CD8-positive, alpha-beta memory T cell (primary cell): ENCODE measurements at regions not wholly inside any gene's neighbourhood (a gene's known extent, or its start where the extent isn't known, plus 50 kb on each side); places are given as distances from the start of the nearest gene placed in this dataset.

Experiments
- CTCF ChIA-PET: fragments of 350-600 bp; sonication (Branson Sonifier 250); formaldehyde crosslinking; loops from one replicate; lab custom pipeline; 2021; ENCODE audit warnings: antibody characterized with exemption; lab: Charles Lee
- POLR2A ChIA-PET: fragments of 350-600 bp; sonication (Branson Sonifier 250); formaldehyde crosslinking; loops from one replicate; lab custom pipeline; 2021; ENCODE audit warnings: antibody characterized with exemption; lab: Charles Lee
- DNase-seq, 5 donors: peaks; one replicate each; pipeline versions ENCODE4 v3.0.0 to v3.0.0-alpha.2; 2020 to 2022; ENCODE audit warnings: mixed read lengths in 1 of 5
- H3K27ac ChIP-seq: one replicate; pipeline ENCODE4 v1.7.0; 2013; ENCODE audit warnings: low read depth, mild to moderate bottlenecking, low read length, moderate library complexity
- H3K27me3 ChIP-seq: 2 replicates; pipeline ENCODE4 v1.7.0; 2013; ENCODE audit warnings: low read length, mild to moderate bottlenecking; ENCODE audit not compliant: insufficient read depth, poor library complexity, severe bottlenecking
- H3K36me3 ChIP-seq: 2 replicates; pipeline ENCODE4 v1.7.0; 2013; ENCODE audit warnings: mild to moderate bottlenecking, low read length, moderate library complexity; ENCODE audit not compliant: insufficient read depth
- H3K4me1 ChIP-seq: 2 replicates; pipeline ENCODE4 v1.7.0; 2013; ENCODE audit warnings: mild to moderate bottlenecking, low read length, moderate library complexity; ENCODE audit not compliant: insufficient read depth
- H3K4me3 ChIP-seq: 2 replicates; pipeline ENCODE4 v1.7.0; 2013; ENCODE audit warnings: mild to moderate bottlenecking, low read length
- H3K9me3 ChIP-seq: 2 replicates; pipeline ENCODE4 v1.7.0; 2013; ENCODE audit warnings: mild to moderate bottlenecking, low read length
- H3K27ac Mint-ChIP-seq, 8 donors: one replicate each; pipeline ENCODE4 v1.8.0; 2020 to 2021; ENCODE audit warnings: mixed read lengths in 8 of 8, mild to moderate bottlenecking in 6 of 8, inconsistent platforms in 3 of 8, moderate library complexity in 3 of 8
- H3K27me3 Mint-ChIP-seq, 2 donors: one replicate each; pipeline ENCODE4 v1.8.0; 2020 to 2021; ENCODE audit warnings: mixed read lengths in 2 of 2, mild to moderate bottlenecking in 1 of 2, moderate library complexity in 1 of 2
- H3K36me3 Mint-ChIP-seq, 3 donors: one replicate each; pipeline ENCODE4 v1.8.0; 2020 to 2021; ENCODE audit warnings: mixed read lengths in 3 of 3, inconsistent platforms in 1 of 3, mild to moderate bottlenecking in 1 of 3
- H3K4me1 Mint-ChIP-seq, 3 donors: one replicate each; pipeline ENCODE4 v1.8.0; 2020 to 2021; ENCODE audit warnings: mixed read lengths in 3 of 3, inconsistent platforms in 1 of 3, mild to moderate bottlenecking in 1 of 3
- H3K4me3 Mint-ChIP-seq, 7 donors: one replicate each; pipeline ENCODE4 v1.8.0; 2020 to 2021; ENCODE audit warnings: mixed read lengths in 7 of 7, mild to moderate bottlenecking in 6 of 7, moderate library complexity in 4 of 7, inconsistent platforms in 2 of 7
- H3K9me3 Mint-ChIP-seq, 5 donors: one replicate each; pipeline ENCODE4 v1.8.0; 2020 to 2022; ENCODE audit warnings: mixed read lengths in 5 of 5, mild to moderate bottlenecking in 3 of 5, moderate library complexity in 2 of 5, inconsistent platforms in 1 of 5

GRCh38 chr1:38179483-38179882, 132.9 kb upstream of the POU3F1 start:
- Mint-ChIP-seq H3K36me3 (no peaks in the 10 kb centered on the region), H3K27me3 (peaks cover 5 to 30% of the 10 kb centered on the region in 2 donors), H3K9me3 (no peaks in the 10 kb centered on the region), H3K27ac (peak overlapping the region in 1 of 8 donors; percentile 45), H3K4me1 (no peaks in the 10 kb centered on the region), H3K4me3 (no peak overlapping the region)
- Histone ChIP-seq H3K27me3 (no peaks in the 10 kb centered on the region), H3K4me3 (no peak overlapping the region), H3K27ac (no peak overlapping the region), H3K4me1 (no peaks in the 10 kb centered on the region), H3K36me3 (no peaks in the 10 kb centered on the region), H3K9me3 (no peaks in the 10 kb centered on the region)
- POLR2A ChIA-PET = no interaction called here
- CTCF ChIA-PET = no interaction called here
- no peak for DNase-seq

- POLR2A ChIA-PET = no interaction called here
Measured at GRCh38 chr1:38178216-38178615, 131.6 kb upstream of the POU3F1 start.

GRCh38 chr1:38175121-38175520, 128.5 kb upstream of the POU3F1 start:
- no peaks in the 10 kb centered on the region for H3K4me1 Mint-ChIP-seq
- Histone ChIP-seq H3K27me3 (no peaks in the 10 kb centered on the region), H3K9me3 (no peaks in the 10 kb centered on the region), H3K4me3 (no peak overlapping the region), H3K4me1 (no peaks in the 10 kb centered on the region), H3K27ac (no peak overlapping the region), H3K36me3 (no peaks in the 10 kb centered on the region)
- H3K9me3 Mint-ChIP-seq = no peaks in the 10 kb centered on the region
- H3K4me3 Mint-ChIP-seq = no peak overlapping the region
- no peaks in the 10 kb centered on the region for H3K36me3 Mint-ChIP-seq
- ChIA-PET CTCF (no interaction called here), POLR2A (no interaction called here)
- DNase-seq = no peak
- peaks cover 3 to 17% of the 10 kb centered on the region in 2 donors for H3K27me3 Mint-ChIP-seq
- H3K27ac Mint-ChIP-seq = no peak overlapping the region

More at GRCh38 chr1:38178216-38178615, 131.6 kb upstream of the POU3F1 start:
- CTCF ChIA-PET = no interaction called here
- Mint-ChIP-seq H3K27ac (no peak overlapping the region), H3K4me1 (no peaks in the 10 kb centered on the region), H3K4me3 (no peak overlapping the region), H3K27me3 (peaks cover 5 to 27% of the 10 kb centered on the region in 2 donors), H3K36me3 (no peaks in the 10 kb centered on the region), H3K9me3 (no peaks in the 10 kb centered on the region)
- no peaks in the 10 kb centered on the region for H3K9me3 ChIP-seq
- no peaks in the 10 kb centered on the region for H3K36me3 ChIP-seq
- no peak for DNase-seq
- no peaks in the 10 kb centered on the region for H3K4me1 ChIP-seq
- no peaks in the 10 kb centered on the region for H3K27me3 ChIP-seq
- H3K4me3 ChIP-seq = no peak overlapping the region
- no peak overlapping the region for H3K27ac ChIP-seq

GRCh38 chr1:38173848-38174247, 127.3 kb upstream of the POU3F1 start:
- no peak for DNase-seq
- Mint-ChIP-seq H3K4me1 (no peaks in the 10 kb centered on the region), H3K4me3 (no peak overlapping the region), H3K9me3 (no peaks in the 10 kb centered on the region), H3K36me3 (no peaks in the 10 kb centered on the region), H3K27me3 (peaks cover 3 to 9% of the 10 kb centered on the region in 2 donors), H3K27ac (no peak overlapping the region)
- H3K9me3 ChIP-seq = no peaks in the 10 kb centered on the region
- no peak overlapping the region for H3K27ac ChIP-seq
- no peak overlapping the region for H3K4me3 ChIP-seq
- H3K36me3 ChIP-seq = no peaks in the 10 kb centered on the region
- H3K27me3 ChIP-seq = no peaks in the 10 kb centered on the region
- ChIA-PET POLR2A (no interaction called here), CTCF (no interaction called here)
- H3K4me1 ChIP-seq = no peaks in the 10 kb centered on the region

- DNase-seq = no peak
- Histone ChIP-seq H3K4me1 (no peaks in the 10 kb centered on the region), H3K27me3 (no peaks in the 10 kb centered on the region), H3K9me3 (no peaks in the 10 kb centered on the region), H3K36me3 (no peaks in the 10 kb centered on the region), H3K27ac (no peak overlapping the region), H3K4me3 (no peak overlapping the region)
- Mint-ChIP-seq H3K9me3 (no peaks in the 10 kb centered on the region), H3K4me3 (no peak overlapping the region), H3K27me3 (peaks cover 3 to 9% of the 10 kb centered on the region in 2 donors), H3K27ac (no peak overlapping the region), H3K36me3 (no peaks in the 10 kb centered on the region), H3K4me1 (no peaks in the 10 kb centered on the region)
- CTCF ChIA-PET = no interaction called here
- POLR2A ChIA-PET = no interaction called here
Measured at GRCh38 chr1:38173157-38173831, 126.7 kb upstream of the POU3F1 start.

- H3K36me3 ChIP-seq = no peaks in the 10 kb centered on the region
- peaks cover 8 to 27% of the 10 kb centered on the region in 2 donors for H3K27me3 Mint-ChIP-seq
- no peaks in the 10 kb centered on the region for H3K4me1 Mint-ChIP-seq
- no peak for DNase-seq
- H3K36me3 Mint-ChIP-seq = no peaks in the 10 kb centered on the region
- no peak overlapping the region for H3K27ac ChIP-seq
- H3K27me3 ChIP-seq = no peaks in the 10 kb centered on the region
- H3K27ac Mint-ChIP-seq = no peak overlapping the region
- H3K9me3 ChIP-seq = no peaks in the 10 kb centered on the region
- no peak overlapping the region for H3K4me3 ChIP-seq
- no peaks in the 10 kb centered on the region for H3K4me1 ChIP-seq
- POLR2A ChIA-PET = no interaction called here
- no peaks in the 10 kb centered on the region for H3K9me3 Mint-ChIP-seq
- H3K4me3 Mint-ChIP-seq = no peak overlapping the region
- CTCF ChIA-PET = no interaction called here
Measured at GRCh38 chr1:38169121-38169520, 122.5 kb upstream of the POU3F1 start.

- DNase-seq = no peak
- Histone ChIP-seq H3K4me3 (no peak overlapping the region), H3K27ac (no peak overlapping the region), H3K9me3 (no peaks in the 10 kb centered on the region), H3K27me3 (no peaks in the 10 kb centered on the region), H3K4me1 (no peaks in the 10 kb centered on the region), H3K36me3 (no peaks in the 10 kb centered on the region)
- CTCF ChIA-PET = no interaction called here
- H3K9me3 Mint-ChIP-seq = no peaks in the 10 kb centered on the region
- POLR2A ChIA-PET = no interaction called here
- no peaks in the 10 kb centered on the region for H3K36me3 Mint-ChIP-seq
- no peak overlapping the region for H3K27ac Mint-ChIP-seq
- H3K27me3 Mint-ChIP-seq = peaks cover 8 to 34% of the 10 kb centered on the region in 2 donors
- no peaks in the 10 kb centered on the region for H3K4me1 Mint-ChIP-seq
- no peak overlapping the region for H3K4me3 Mint-ChIP-seq
Measured at GRCh38 chr1:38168365-38168764, 121.8 kb upstream of the POU3F1 start.

- Mint-ChIP-seq H3K27me3 (peaks cover 10 to 44% of the 10 kb centered on the region in 2 donors), H3K4me3 (no peak overlapping the region), H3K9me3 (no peaks in the 10 kb centered on the region), H3K36me3 (no peaks in the 10 kb centered on the region), H3K27ac (no peak overlapping the region), H3K4me1 (no peaks in the 10 kb centered on the region)
- H3K9me3 ChIP-seq = no peaks in the 10 kb centered on the region
- H3K27me3 ChIP-seq = no peaks in the 10 kb centered on the region
- no peak for DNase-seq
- no peaks in the 10 kb centered on the region for H3K4me1 ChIP-seq
- H3K27ac ChIP-seq = no peak overlapping the region
- H3K36me3 ChIP-seq = no peaks in the 10 kb centered on the region
- POLR2A ChIA-PET = no interaction called here
- no peak overlapping the region for H3K4me3 ChIP-seq
- CTCF ChIA-PET = no interaction called here
Measured at GRCh38 chr1:38166461-38166860, 119.9 kb upstream of the POU3F1 start.
